IMR-90 (cell line): ENCODE measurements at regions not wholly inside any gene's neighbourhood (a gene's known extent, or its start where the extent isn't known, plus 50 kb on each side); places are given as distances from the start of the nearest gene placed in this dataset.

ENCODE experiments used
- MAZ ChIP-seq: IDR thresholded peaks from 2 replicates; pipeline ENCODE4 v1.6.1; 2012; ENCODE audit warnings: low read depth, mild to moderate bottlenecking, low read length, improper control_type of control experiment, moderate library complexity, borderline replicate concordance
- POLR2A ChIP-seq: IDR thresholded peaks from 2 replicates; pipeline ENCODE4 v1.6.1; 2012; ENCODE audit warnings: mild to moderate bottlenecking, low read depth, low read length
- RAD21 ChIP-seq: IDR thresholded peaks from 2 replicates; pipeline ENCODE4 v1.6.1; 2012; ENCODE audit warnings: low read length, improper control_type of control experiment
- TF ChIP-seq, protein P1 (sequence below): conservative IDR thresholded peaks from 2 replicates; pipeline ENCODE4 v1.5.1; 2012; ENCODE audit warnings: mild to moderate bottlenecking, low read depth, low read length, improper control_type of control experiment

- TF ChIP-seq MAZ (peak; percentile 77), POLR2A (peak; percentile 72), RAD21 (peak; percentile 34; the same call in 1 of the 2 replicates)
- TF ChIP-seq, protein P1, sequence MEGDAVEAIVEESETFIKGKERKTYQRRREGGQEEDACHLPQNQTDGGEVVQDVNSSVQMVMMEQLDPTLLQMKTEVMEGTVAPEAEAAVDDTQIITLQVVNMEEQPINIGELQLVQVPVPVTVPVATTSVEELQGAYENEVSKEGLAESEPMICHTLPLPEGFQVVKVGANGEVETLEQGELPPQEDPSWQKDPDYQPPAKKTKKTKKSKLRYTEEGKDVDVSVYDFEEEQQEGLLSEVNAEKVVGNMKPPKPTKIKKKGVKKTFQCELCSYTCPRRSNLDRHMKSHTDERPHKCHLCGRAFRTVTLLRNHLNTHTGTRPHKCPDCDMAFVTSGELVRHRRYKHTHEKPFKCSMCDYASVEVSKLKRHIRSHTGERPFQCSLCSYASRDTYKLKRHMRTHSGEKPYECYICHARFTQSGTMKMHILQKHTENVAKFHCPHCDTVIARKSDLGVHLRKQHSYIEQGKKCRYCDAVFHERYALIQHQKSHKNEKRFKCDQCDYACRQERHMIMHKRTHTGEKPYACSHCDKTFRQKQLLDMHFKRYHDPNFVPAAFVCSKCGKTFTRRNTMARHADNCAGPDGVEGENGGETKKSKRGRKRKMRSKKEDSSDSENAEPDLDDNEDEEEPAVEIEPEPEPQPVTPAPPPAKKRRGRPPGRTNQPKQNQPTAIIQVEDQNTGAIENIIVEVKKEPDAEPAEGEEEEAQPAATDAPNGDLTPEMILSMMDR: no peak
These were observed 52.6 kb upstream of the SMNDC1 start for GRCh38 chr10:110357252-110357780.
